ENCODE measurements at regions not wholly inside any gene's neighbourhood (a gene's known extent, or its start where the extent isn't known, plus 50 kb on each side); places are given as distances from the start of the nearest gene placed in this dataset.

- WGBS: 71% methylated on average over 3 of the region's 4 CpGs
- no peak for DNase-seq (ENCODE audit: extremely low spot score)
These were observed 59.1 kb upstream of the IQSEC1 start for GRCh38 chr3:13132281-13132680.

GRCh38 chr3:13130464-13131193 is 57.4 kb upstream of the IQSEC1 start:
- Histone ChIP-seq H3K27me3 (peaks cover 0 to 25% (median 0%) of the 10 kb centered on the region in 4 donors), H3K36me3 (no peaks in the 10 kb centered on the region), H3K4me3 (no peak overlapping the region), H3K9me3 (no peaks in the 10 kb centered on the region), H3K4me1 (no peaks in the 10 kb centered on the region), H3K27ac (replicated peaks in 1 of 4) (no peak overlapping the region)
- intact Hi-C loops (cut with DNase I): no loop called here
- no peak for TF ChIP-seq POLR2A (IDR thresholded peaks at IDR 0.05; ENCODE audit: low read depth)
- no peak for TF ChIP-seq POLR2AphosphoS5 (IDR thresholded peaks at IDR 0.05)
- no peak for TF ChIP-seq EP300 (IDR thresholded peaks at IDR 0.05)
- TF ChIP-seq CTCF (IDR thresholded peaks at IDR 0.05): no peak
- 82% methylated on average over 3 of the region's 3 CpGs for WGBS
- DNase-seq (ENCODE audit: extremely low spot score): no peak

More at GRCh38 chr3:13132281-13132680, 59.1 kb upstream of the IQSEC1 start:
- Histone ChIP-seq H3K4me3 (no peak overlapping the region), H3K27ac (replicated peaks in 1 of 4) (no peak overlapping the region), H3K36me3 (no peaks in the 10 kb centered on the region), H3K4me1 (no peaks in the 10 kb centered on the region), H3K9me3 (no peaks in the 10 kb centered on the region), H3K27me3 (peaks cover 0 to 29% (median 0%) of the 10 kb centered on the region in 4 donors)
- TF ChIP-seq POLR2A (IDR thresholded peaks at IDR 0.05; ENCODE audit: low read depth) (no peak), POLR2AphosphoS5 (IDR thresholded peaks at IDR 0.05) (no peak), CTCF (IDR thresholded peaks at IDR 0.05) (no peak), EP300 (IDR thresholded peaks at IDR 0.05) (no peak)
- intact Hi-C loops (cut with DNase I): no loop called here

GRCh38 chr3:13125092-13126015 is 52.1 kb upstream of the IQSEC1 start:
- intact Hi-C loops (cut with DNase I): no loop called here
- DNase-seq (ENCODE audit: extremely low spot score): no peak
- H3K4me1 ChIP-seq: no peaks in the 10 kb centered on the region
- peaks cover 0 to 4% (median 0%) of the 10 kb centered on the region in 4 donors for H3K27me3 ChIP-seq
- H3K27ac ChIP-seq (replicated peaks in 1 of 4): no peak overlapping the region
- TF ChIP-seq POLR2A (IDR thresholded peaks at IDR 0.05; ENCODE audit: low read depth): no peak
- H3K36me3 ChIP-seq: no peaks in the 10 kb centered on the region
- H3K9me3 ChIP-seq: no peaks in the 10 kb centered on the region
- WGBS: 88% methylated on average over 12 of the region's 13 CpGs
- no peak overlapping the region for H3K4me3 ChIP-seq

GRCh38 chr3:13124631-13125030 is 51.4 kb upstream of the IQSEC1 start:
- no peak for DNase-seq (ENCODE audit: extremely low spot score)

More at GRCh38 chr3:13124631-13125030, 51.4 kb upstream of the IQSEC1 start:
- Histone ChIP-seq H3K27ac (replicated peaks in 1 of 4) (no peak overlapping the region), H3K27me3 (peaks cover 0 to 8% (median 0%) of the 10 kb centered on the region in 4 donors), H3K4me3 (no peak overlapping the region), H3K36me3 (no peaks in the 10 kb centered on the region), H3K9me3 (no peaks in the 10 kb centered on the region), H3K4me1 (no peaks in the 10 kb centered on the region)
- TF ChIP-seq POLR2AphosphoS5 (IDR thresholded peaks at IDR 0.05) (no peak), CTCF (IDR thresholded peaks at IDR 0.05) (no peak), EP300 (IDR thresholded peaks at IDR 0.05) (no peak), POLR2A (IDR thresholded peaks at IDR 0.05; ENCODE audit: low read depth) (no peak)
- intact Hi-C loops (cut with DNase I): no loop called here
- 79% methylated on average over 11 of the region's 11 CpGs for WGBS
